H1 (cell line): ENCODE measurements at regions not wholly inside any gene's neighbourhood (a gene's known extent, or its start where the extent isn't known, plus 50 kb on each side); places are given as distances from the start of the nearest gene placed in this dataset.

Experiments
- CBX8 ChIP-seq: fragments of 300-800, 300-1000 bp; sonication (generic); IDR thresholded peaks from 2 replicates; pipeline ENCODE4 v1.7.1; 2016; ENCODE audit warnings: low read depth, low read length, borderline replicate concordance
- FOSL1 ChIP-seq: IDR thresholded peaks from 2 replicates; pipeline ENCODE4 v1.6.1; 2011; ENCODE audit warnings: mild to moderate bottlenecking, low read depth, low read length, moderate library complexity; ENCODE audit not compliant: insufficient read depth
- HDAC2 ChIP-seq, 2 experiments: fragments of 300-600 bp in 1 of 2; sonication (generic) in 1 of 2; IDR thresholded peaks; 2 replicates each; pipeline ENCODE4 v1.6.1; 2011 to 2012; ENCODE audit warnings: low read depth in 2 of 2, low read length in 2 of 2, mild to moderate bottlenecking in 2 of 2, moderate library complexity in 2 of 2, borderline replicate concordance in 1 of 2, inconsistent platforms in 1 of 2
- HDAC6 ChIP-seq: IDR thresholded peaks from one replicate; pipeline ENCODE4 v1.7.1; 2012; ENCODE audit warnings: low read depth, mild to moderate bottlenecking, inconsistent platforms, low read length, moderate library complexity
- RXRA ChIP-seq: IDR thresholded peaks from 2 replicates; pipeline ENCODE4 v1.6.1; 2011; ENCODE audit warnings: low read depth, mild to moderate bottlenecking, low read length, moderate library complexity; ENCODE audit not compliant: insufficient read depth
- SIRT6 ChIP-seq: IDR thresholded peaks from one replicate; pipeline ENCODE4 v1.7.1; 2012; ENCODE audit warnings: low read length, inconsistent platforms
- SP4 ChIP-seq: IDR thresholded peaks from 2 replicates; pipeline ENCODE4 v1.6.1; 2012; ENCODE audit warnings: low read length, inconsistent platforms
- TCF12 ChIP-seq: IDR thresholded peaks from 2 replicates; pipeline ENCODE4 v1.6.1; 2011; ENCODE audit warnings: low read depth, mild to moderate bottlenecking, low read length

DNA sequence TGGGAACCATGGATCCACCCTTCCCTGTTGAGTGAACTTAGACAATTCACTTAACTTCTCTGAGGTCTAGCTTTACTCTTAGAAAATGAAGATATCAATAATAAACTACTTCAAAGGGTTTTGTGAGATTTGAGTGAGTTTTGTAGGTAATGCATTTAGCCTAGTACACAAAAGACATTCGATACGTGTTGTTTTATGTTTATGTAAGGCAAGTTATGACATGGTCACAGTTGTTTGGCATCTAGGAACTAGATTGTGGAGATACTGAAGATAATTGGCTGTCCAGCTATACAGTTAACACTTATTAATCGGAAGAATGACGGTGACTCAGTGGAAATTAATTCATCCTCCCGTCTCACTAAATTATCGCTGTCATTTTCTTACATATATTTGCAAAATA lies 1781.1 kb upstream of the TENM3 start (continued):
- no peak for TF ChIP-seq FOSL1
- TF ChIP-seq HDAC2 (IDR thresholded peaks at IDR 0.05; ENCODE audit: borderline replicate concordance in 1 of 2, low read depth in 2 of 2, low read length in 2 of 2), result no peak
- no peak for TF ChIP-seq HDAC6
- TF ChIP-seq TCF12, result no peak
- TF ChIP-seq RXRA, result no peak
- TF ChIP-seq SIRT6, result no peak
- TF ChIP-seq CBX8, result no peak
- no peak for TF ChIP-seq SP4
